ENCODE measurements at regions not wholly inside any gene's neighbourhood (a gene's known extent, or its start where the extent isn't known, plus 50 kb on each side); places are given as distances from the start of the nearest gene placed in this dataset.

DNA sequence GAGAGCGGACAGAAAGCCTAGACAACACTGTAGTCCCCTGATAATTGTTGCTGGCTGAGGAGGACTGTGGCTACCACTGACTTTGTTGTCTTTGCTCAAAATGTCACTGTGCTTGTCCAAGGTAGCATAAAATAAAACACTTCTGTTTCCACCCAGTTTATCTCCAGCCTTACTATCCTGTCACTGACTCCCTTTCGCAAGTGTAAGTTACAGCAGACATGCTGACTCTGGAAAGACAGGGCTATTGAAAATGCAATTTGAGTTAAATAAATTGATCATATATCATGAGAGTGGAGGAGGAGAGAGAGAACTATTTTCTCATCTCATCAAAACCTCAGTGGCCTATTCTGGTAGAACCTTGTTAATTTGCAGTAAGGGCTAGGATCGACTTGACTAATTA lies 138.0 kb upstream of the KIRREL3 start:
- H3K9ac ChIP-seq (ENCODE audit: low read depth, low read length): no peak overlapping the region
- H2AK9ac ChIP-seq (replicated peaks; ENCODE audit: low read depth, low read length, poor library complexity): no peak overlapping the region
- no peak overlapping the region for H3K18ac ChIP-seq (ENCODE audit: low read depth, low read length)
- H3K4me3 ChIP-seq (ENCODE audit: insufficient read depth, low read depth, low read length): no peak overlapping the region
- no peak overlapping the region for H4K8ac ChIP-seq (ENCODE audit: low read depth in 2 of 2, low read length in 2 of 2)
- H4K5ac ChIP-seq (ENCODE audit: low read depth, low read length): no peak overlapping the region
- no peak overlapping the region for H3K56ac ChIP-seq (ENCODE audit: extremely low read depth, insufficient read depth, low read length)
- no peak overlapping the region for H3K14ac ChIP-seq (replicated peaks; ENCODE audit: low read depth, low read length)
- H3K23ac ChIP-seq (ENCODE audit: low read depth, low read length): no peak overlapping the region
- no peaks in the 10 kb centered on the region for H3K9me3 ChIP-seq (ENCODE audit: control insufficient read depth, insufficient read depth, low read length)
- intact Hi-C loops (cut with micrococcal nuclease): no loop called here
- no peak overlapping the region for H3K27ac ChIP-seq (ENCODE audit: insufficient read depth, low read length)
- CTCF ChIA-PET: no interaction called here
- H4K91ac ChIP-seq (ENCODE audit: insufficient read depth, low read depth, low read length): no peak overlapping the region
- H3K4me1 ChIP-seq (ENCODE audit: control insufficient read depth, insufficient read depth, low read length): no peaks in the 10 kb centered on the region
- no peaks in the 10 kb centered on the region for H3K9me1 ChIP-seq (ENCODE audit: insufficient read depth, low read length)
- POLR2A ChIA-PET (ENCODE audit: unreplicated experiment): no interaction called here
- dilution Hi-C loops (cut with HindIII; ENCODE audit: low sequenced_read_pairs, unreplicated experiment): no loop called here
- H3K27me3 ChIP-seq (ENCODE audit: control insufficient read depth, insufficient read depth, low read length): peaks cover 5% of the 10 kb centered on the region; the same call in 1 of the 2 replicates
- no peak overlapping the region for H2BK15ac ChIP-seq (ENCODE audit: low read depth, low read length)
- DNase-seq: no peak
- H3K36me3 ChIP-seq (ENCODE audit: control insufficient read depth, insufficient read depth, low read length): no peaks in the 10 kb centered on the region
- H2AK5ac ChIP-seq (ENCODE audit: low read depth, low read length): no peak overlapping the region
- no peak overlapping the region for H3K4me2 ChIP-seq (ENCODE audit: low read depth, low read length)
- no CpG with 5 or more reads among the region's 3 CpGs for WGBS, 2 experiments (ENCODE audit: extremely low coverage in 2 of 2, insufficient read length in 1 of 2)
- H3K79me1 ChIP-seq (ENCODE audit: low read depth in 1 of 2, low read length in 2 of 2): no peaks in the 10 kb centered on the region
- no peak overlapping the region for H2BK120ac ChIP-seq (ENCODE audit: low read depth, low read length)
- H4K20me1 ChIP-seq (ENCODE audit: insufficient read depth, low read length): no peaks in the 10 kb centered on the region
- no peak overlapping the region for H2AFZ ChIP-seq (replicated peaks; ENCODE audit: low read length, poor library complexity)
- in situ Hi-C loops (cut with MboI; ENCODE audit: low sequenced_read_pairs): no loop called here
- H3K4ac ChIP-seq (ENCODE audit: low read depth, low read length): no peak overlapping the region
- no peak for ATAC-seq (ENCODE audit: low read depth)
- TF ChIP-seq NFE2L2 (IDR thresholded peaks at IDR 0.05; ENCODE audit: low read depth, low read length) (no peak), FOS (IDR thresholded peaks at IDR 0.05; ENCODE audit: low read depth, low read length) (no peak), MAZ (IDR thresholded peaks at IDR 0.05; ENCODE audit: borderline replicate concordance, low read depth, low read length) (no peak), RAD21 (IDR thresholded peaks at IDR 0.05; ENCODE audit: low read length) (no peak), RFX5 (IDR thresholded peaks at IDR 0.05; ENCODE audit: low read depth, low read length) (no peak), POLR2A (IDR thresholded peaks at IDR 0.05; ENCODE audit: low read depth, low read length) (no peak)
- H2BK5ac ChIP-seq (ENCODE audit: low read depth, low read length, poor library complexity, severe bottlenecking): no peak overlapping the region
- no TSS peak for BruUV-seq (replicated peaks)
- no peak overlapping the region for H2BK20ac ChIP-seq (ENCODE audit: low read depth, low read length)
